Endodermal cell (in vitro differentiated cells): ENCODE measurements at regions not wholly inside any gene's neighbourhood (a gene's known extent, or its start where the extent isn't known, plus 50 kb on each side); places are given as distances from the start of the nearest gene placed in this dataset.

Experiments
- DNase-seq: peaks from one replicate; pipeline ENCODE4 v3.0.0-alpha.2; 2017
- H3K27ac ChIP-seq: 2 replicates; pipeline ENCODE4 v1.5.1; 2013; ENCODE audit warnings: mild to moderate bottlenecking, low read depth, low read length, moderate library complexity
- H3K27me3 ChIP-seq: 2 replicates; pipeline ENCODE4 v1.6.1; 2013; ENCODE audit warnings: mild to moderate bottlenecking, low read length, moderate library complexity; ENCODE audit not compliant: insufficient read depth, control insufficient read depth, poor library complexity, severe bottlenecking
- H3K36me3 ChIP-seq: 2 replicates; pipeline ENCODE4 v1.7.0; 2013; ENCODE audit warnings: mild to moderate bottlenecking, low read length, moderate library complexity; ENCODE audit not compliant: control insufficient read depth, insufficient read depth
- H3K4me1 ChIP-seq: one replicate; pipeline ENCODE4 v1.7.0; 2013; ENCODE audit warnings: low read length; ENCODE audit not compliant: control insufficient read depth, insufficient read depth
- H3K4me3 ChIP-seq: 2 replicates; pipeline ENCODE4 v1.5.1; 2013; ENCODE audit warnings: mild to moderate bottlenecking, low read length, moderate library complexity
- H3K9ac ChIP-seq: 2 replicates; pipeline ENCODE4 v1.6.1; 2013; ENCODE audit warnings: mild to moderate bottlenecking, low read length, moderate library complexity; ENCODE audit not compliant: poor library complexity, severe bottlenecking; ENCODE audit errors: extremely low read depth
- H3K9me3 ChIP-seq: 2 replicates; pipeline ENCODE4 v1.6.1; 2013; ENCODE audit warnings: mild to moderate bottlenecking, low read length, moderate library complexity; ENCODE audit not compliant: control insufficient read depth
- H3K27ac Mint-ChIP-seq: 2 replicates; pipeline ENCODE4 v1.8.0; 2020; ENCODE audit warnings: mixed read lengths
- H3K27me3 Mint-ChIP-seq: 2 replicates; pipeline ENCODE4 v1.8.0; 2021; ENCODE audit warnings: mild to moderate bottlenecking, mixed read lengths; ENCODE audit not compliant: insufficient read depth
- H3K36me3 Mint-ChIP-seq: 2 replicates; pipeline ENCODE4 v1.8.0; 2020; ENCODE audit warnings: low read depth, mixed read lengths
- H3K4me1 Mint-ChIP-seq: 2 replicates; pipeline ENCODE4 v1.8.0; 2020; ENCODE audit warnings: mixed read lengths
- H3K4me3 Mint-ChIP-seq: 2 replicates; pipeline ENCODE4 v1.8.0; 2020; ENCODE audit warnings: mild to moderate bottlenecking, moderate library complexity, mixed read lengths
- H3K9me3 Mint-ChIP-seq: 2 replicates; pipeline ENCODE4 v1.8.0; 2020; ENCODE audit warnings: mild to moderate bottlenecking, mixed read lengths
- CTCF ChIP-seq: fragments of 200-600 bp; sonication (generic); conservative IDR thresholded peaks from 2 replicates; pipeline ENCODE4 v1.5.0; 2021; ENCODE audit warnings: antibody characterized with exemption, mild to moderate bottlenecking
- WGBS, 2 experiments: methylation state at CpG; one replicate each; pipeline versions ENCODE4 v1.1.5 to v1.1.7; 2013; ENCODE audit warnings: missing lambda C conversion rate in 2 of 2, mixed read lengths in 1 of 2; ENCODE audit not compliant: insufficient coverage in 1 of 2, insufficient read length in 1 of 2; 5-methylcytosine and 5-hydroxymethylcytosine counted together

DNA sequence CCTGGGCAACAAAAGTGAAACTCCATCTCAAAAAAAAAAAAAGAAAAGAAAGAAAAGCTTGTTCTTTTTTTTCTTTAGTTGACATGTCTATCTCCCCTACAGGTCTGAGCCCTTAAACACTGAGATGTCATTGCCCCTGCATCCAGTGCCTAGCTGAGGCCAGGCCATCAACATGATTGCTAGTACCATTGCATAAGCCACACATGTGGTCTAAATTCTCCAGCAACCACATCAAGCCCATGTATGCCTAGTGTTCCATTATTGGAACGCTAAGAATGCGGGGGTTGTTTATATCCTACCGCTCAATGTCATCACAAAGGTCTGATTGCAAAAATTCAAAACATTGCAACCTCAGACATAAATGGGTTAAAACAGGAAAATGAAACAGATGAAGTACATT, 62.7 kb downstream of the NPTX2 start:
- H3K27me3 ChIP-seq = no peaks in the 10 kb centered on the region
- H3K4me3 Mint-ChIP-seq = no peak overlapping the region
- H3K9me3 ChIP-seq = no peaks in the 10 kb centered on the region
- peaks cover 9% of the 10 kb centered on the region for H3K9me3 Mint-ChIP-seq
- no peaks in the 10 kb centered on the region for H3K4me1 ChIP-seq
- no peak for DNase-seq
- peaks cover 7% of the 10 kb centered on the region for H3K27me3 Mint-ChIP-seq
- no peaks in the 10 kb centered on the region for H3K4me1 Mint-ChIP-seq
- no peak overlapping the region for H3K27ac Mint-ChIP-seq
- no peaks in the 10 kb centered on the region for H3K36me3 Mint-ChIP-seq
- H3K4me3 ChIP-seq = no peak overlapping the region
- no peak overlapping the region for H3K9ac ChIP-seq
- no peaks in the 10 kb centered on the region for H3K36me3 ChIP-seq
- no peak overlapping the region for H3K27ac ChIP-seq
- no peak for TF ChIP-seq CTCF
- 93 to 100% methylated on average over 3 of the region's 3 CpGs for WGBS, 2 experiments

- Mint-ChIP-seq H3K27ac (no peak overlapping the region), H3K4me1 (no peaks in the 10 kb centered on the region), H3K27me3 (peaks cover 11% of the 10 kb centered on the region), H3K36me3 (no peaks in the 10 kb centered on the region), H3K4me3 (no peak overlapping the region), H3K9me3 (peaks cover 17% of the 10 kb centered on the region)
- DNase-seq = no peak
- Histone ChIP-seq H3K27me3 (no peaks in the 10 kb centered on the region), H3K36me3 (no peaks in the 10 kb centered on the region), H3K4me1 (no peaks in the 10 kb centered on the region), H3K27ac (no peak overlapping the region), H3K9me3 (peaks cover 4% of the 10 kb centered on the region), H3K4me3 (no peak overlapping the region), H3K9ac (no peak overlapping the region)
- TF ChIP-seq CTCF = no peak
- 86% methylated on average over 3 to 6 of the region's 6 CpGs for WGBS, 2 experiments
These were observed 64.4 kb downstream of the NPTX2 start for GRCh38 chr7:98681511-98681910.

DNA sequence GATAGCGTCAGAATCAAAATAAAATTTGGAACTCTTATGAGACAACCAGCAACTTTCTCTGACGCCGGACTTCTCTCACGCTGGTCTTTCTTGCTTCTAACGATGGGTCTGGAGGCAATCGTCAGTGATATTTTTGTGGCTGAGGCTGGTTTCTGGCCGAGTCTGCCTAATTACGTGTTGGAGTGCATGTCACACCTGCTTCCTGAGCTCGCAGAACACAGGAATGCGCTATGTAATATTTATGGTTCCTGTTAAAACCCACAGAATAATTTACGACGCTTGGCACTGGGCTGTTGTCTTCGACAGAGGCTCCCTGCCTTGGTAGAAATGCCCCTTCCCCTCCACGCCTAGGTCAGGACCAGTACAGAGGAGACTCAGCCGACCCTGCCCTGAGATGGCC, 64.9 kb downstream of the NPTX2 start:
- DNase-seq = no peak
- no peak overlapping the region for H3K4me3 Mint-ChIP-seq
- H3K27me3 ChIP-seq = no peaks in the 10 kb centered on the region
- WGBS, 2 experiments = 86 to 92% methylated on average over 13 to 15 of the region's 15 CpGs
- no peak overlapping the region for H3K27ac Mint-ChIP-seq
- no peaks in the 10 kb centered on the region for H3K4me1 ChIP-seq
- peaks cover 11% of the 10 kb centered on the region for H3K27me3 Mint-ChIP-seq
- H3K4me3 ChIP-seq = no peak overlapping the region
- peaks cover 19% of the 10 kb centered on the region for H3K9me3 Mint-ChIP-seq
- no peak overlapping the region for H3K27ac ChIP-seq
- no peaks in the 10 kb centered on the region for H3K36me3 Mint-ChIP-seq
- peaks cover 6% of the 10 kb centered on the region for H3K9me3 ChIP-seq
- no peaks in the 10 kb centered on the region for H3K4me1 Mint-ChIP-seq
- no peak overlapping the region for H3K9ac ChIP-seq
- no peak for TF ChIP-seq CTCF
- no peaks in the 10 kb centered on the region for H3K36me3 ChIP-seq
